ENCODE measurements at regions not wholly inside any gene's neighbourhood (a gene's known extent, or its start where the extent isn't known, plus 50 kb on each side); places are given as distances from the start of the nearest gene placed in this dataset.
"Not testable (repeated sequence)": the region's sequence is repeated elsewhere in the genome, so short reads cannot be mapped to it uniquely, and the experiment has no call there.

- TF ChIP-seq CTCF (IDR thresholded peaks at IDR 0.05): no peak
- Histone ChIP-seq H3K27ac (peak overlapping the region in 1 of 2 donors; percentile 27), H3K4me3 (peak overlapping the region; percentile 37)
- peak; percentile 91 for DNase-seq (ENCODE audit: low spot score)
These were observed 191.6 kb upstream of the MSX2 start for GRCh38 chr5:174532455-174533453.

- Histone ChIP-seq H3K27ac (peak overlapping the region in 1 of 2 donors; percentile 27), H3K4me3 (no peak overlapping the region)
- TF ChIP-seq CTCF (IDR thresholded peaks at IDR 0.05): no peak
- DNase-seq (ENCODE audit: low spot score): no peak
These were observed 190.6 kb upstream of the MSX2 start for GRCh38 chr5:174533751-174534241.

- DNase-seq (ENCODE audit: low spot score): no peak
- no peak for TF ChIP-seq CTCF (IDR thresholded peaks at IDR 0.05)
- Histone ChIP-seq H3K27ac (no peak overlapping the region), H3K4me3 (no peak overlapping the region)
These were observed 188.7 kb upstream of the MSX2 start for GRCh38 chr5:174535669-174536068.

GRCh38 chr5:174539823-174540222 is 184.6 kb upstream of the MSX2 start:
- not testable (repeated sequence) for H3K4me3 ChIP-seq; H3K27ac ChIP-seq; DNase-seq (ENCODE audit: low spot score)

- TF ChIP-seq CTCF (IDR thresholded peaks at IDR 0.05): no peak
- DNase-seq (ENCODE audit: low spot score): no peak
- Histone ChIP-seq H3K27ac (no peak overlapping the region), H3K4me3 (no peak overlapping the region)
These were observed 182.3 kb upstream of the MSX2 start for GRCh38 chr5:174542037-174542436.

- no peak for DNase-seq (ENCODE audit: low spot score)
- TF ChIP-seq CTCF (IDR thresholded peaks at IDR 0.05): no peak
- no peak overlapping the region for H3K27ac ChIP-seq
These were observed 181.9 kb upstream of the MSX2 start for GRCh38 chr5:174542471-174542870.

GRCh38 chr5:174545926-174546325 is 178.5 kb upstream of the MSX2 start:
- no peak for TF ChIP-seq CTCF (IDR thresholded peaks at IDR 0.05)
- no peak overlapping the region for H3K4me3 ChIP-seq
- no peak overlapping the region for H3K27ac ChIP-seq
- DNase-seq (ENCODE audit: low spot score): no peak

More at GRCh38 chr5:174542471-174542870, 181.9 kb upstream of the MSX2 start:
- no peak overlapping the region for H3K4me3 ChIP-seq

All from coronary artery (tissue), 2 donors.